ENCODE measurements at regions not wholly inside any gene's neighbourhood (a gene's known extent, or its start where the extent isn't known, plus 50 kb on each side); places are given as distances from the start of the nearest gene placed in this dataset.

GRCh38 chr18:64208516-64208915 is 59.6 kb upstream of the LINC00305 start:
- DNase-seq, result no peak

- no peak for DNase-seq
Measured at GRCh38 chr18:64207820-64208219, 58.9 kb upstream of the LINC00305 start.

GRCh38 chr18:64203295-64203694 is 54.4 kb upstream of the LINC00305 start:
- DNase-seq, result no peak

- no peak for DNase-seq
Measured at GRCh38 chr18:64202863-64203262, 54.0 kb upstream of the LINC00305 start.

- no peak for DNase-seq
Measured at GRCh38 chr18:64202210-64202836, 53.4 kb upstream of the LINC00305 start.

GRCh38 chr18:64201781-64202180 is 52.9 kb upstream of the LINC00305 start:
- DNase-seq, result no peak

- DNase-seq, result no peak
Measured at GRCh38 chr18:64199581-64199980, 50.7 kb upstream of the LINC00305 start.
